C4-2B (cell line): ENCODE measurements at regions not wholly inside any gene's neighbourhood (a gene's known extent, or its start where the extent isn't known, plus 50 kb on each side); places are given as distances from the start of the nearest gene placed in this dataset.

Experiments
- H3K27ac ChIP-seq: fragments of 450-650 bp; 2 replicates; pipeline ENCODE4 v1.5.1; 2017
- ZFX ChIP-seq: fragments of 450-650 bp; IDR thresholded peaks from 2 replicates; pipeline ENCODE4 v1.6.1; 2017
- TF ChIP-seq, protein P1 (sequence below): fragments of 450-650 bp; conservative IDR thresholded peaks from 2 replicates; pipeline ENCODE4 v1.5.1; 2017; ENCODE audit warnings: mild to moderate bottlenecking

GRCh38 chr10:8986975-8987374 lies 932.5 kb downstream of the GATA3 start:
- no peak overlapping the region for H3K27ac ChIP-seq
- no peak for TF ChIP-seq ZFX
- TF ChIP-seq, protein P1, sequence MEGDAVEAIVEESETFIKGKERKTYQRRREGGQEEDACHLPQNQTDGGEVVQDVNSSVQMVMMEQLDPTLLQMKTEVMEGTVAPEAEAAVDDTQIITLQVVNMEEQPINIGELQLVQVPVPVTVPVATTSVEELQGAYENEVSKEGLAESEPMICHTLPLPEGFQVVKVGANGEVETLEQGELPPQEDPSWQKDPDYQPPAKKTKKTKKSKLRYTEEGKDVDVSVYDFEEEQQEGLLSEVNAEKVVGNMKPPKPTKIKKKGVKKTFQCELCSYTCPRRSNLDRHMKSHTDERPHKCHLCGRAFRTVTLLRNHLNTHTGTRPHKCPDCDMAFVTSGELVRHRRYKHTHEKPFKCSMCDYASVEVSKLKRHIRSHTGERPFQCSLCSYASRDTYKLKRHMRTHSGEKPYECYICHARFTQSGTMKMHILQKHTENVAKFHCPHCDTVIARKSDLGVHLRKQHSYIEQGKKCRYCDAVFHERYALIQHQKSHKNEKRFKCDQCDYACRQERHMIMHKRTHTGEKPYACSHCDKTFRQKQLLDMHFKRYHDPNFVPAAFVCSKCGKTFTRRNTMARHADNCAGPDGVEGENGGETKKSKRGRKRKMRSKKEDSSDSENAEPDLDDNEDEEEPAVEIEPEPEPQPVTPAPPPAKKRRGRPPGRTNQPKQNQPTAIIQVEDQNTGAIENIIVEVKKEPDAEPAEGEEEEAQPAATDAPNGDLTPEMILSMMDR: no peak

GRCh38 chr10:8987712-8988111 lies 933.2 kb downstream of the GATA3 start:
- TF ChIP-seq, protein P1: no peak
- no peak for TF ChIP-seq ZFX
- H3K27ac ChIP-seq: no peak overlapping the region

- TF ChIP-seq ZFX: no peak
- TF ChIP-seq, protein P1: no peak
- no peak overlapping the region for H3K27ac ChIP-seq
Observed at GRCh38 chr10:8990280-8990987, 935.9 kb downstream of the GATA3 start.

DNA sequence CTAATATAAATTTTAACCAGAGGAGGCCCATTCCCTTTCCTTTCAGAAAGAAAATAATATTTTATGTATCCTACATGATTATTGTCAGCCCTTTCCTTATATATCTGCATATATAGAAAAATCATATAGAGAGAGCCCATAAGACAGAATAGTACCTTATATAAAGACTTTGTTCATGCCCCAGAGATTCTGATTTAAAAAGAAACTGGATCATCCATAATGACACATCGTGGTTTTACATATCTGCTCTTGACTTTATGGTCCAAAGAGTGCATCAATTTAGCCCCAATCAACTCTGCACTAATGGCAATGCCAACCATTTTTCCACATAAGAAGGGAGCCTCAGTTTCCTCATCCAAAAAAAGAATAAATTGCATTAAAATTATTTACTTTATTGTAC lies 937.5 kb downstream of the GATA3 start:
- no peak for TF ChIP-seq ZFX
- TF ChIP-seq, protein P1: no peak
- H3K27ac ChIP-seq: no peak overlapping the region

DNA sequence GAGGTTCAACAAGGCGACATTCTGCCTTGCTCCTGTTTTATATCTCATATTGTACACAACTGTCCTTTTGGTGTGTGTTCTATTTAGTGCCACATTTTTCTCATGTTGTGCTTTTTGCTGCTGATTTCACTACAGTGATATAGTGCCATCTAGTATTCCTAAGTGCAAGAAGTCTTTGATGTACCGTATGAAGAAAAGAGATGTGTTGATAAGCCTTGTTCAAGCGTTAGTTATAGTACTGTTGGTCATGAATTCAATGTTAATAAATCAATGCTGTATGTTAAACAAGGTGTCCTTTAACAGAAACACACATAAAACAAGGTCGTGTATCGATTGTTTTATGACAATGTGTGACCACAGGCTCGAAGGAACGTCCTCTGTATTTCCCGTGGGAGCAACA lies 939.4 kb downstream of the GATA3 start:
- TF ChIP-seq ZFX: no peak
- TF ChIP-seq, protein P1: no peak
- H3K27ac ChIP-seq: no peak overlapping the region

GRCh38 chr10:8998751-8999150 lies 944.3 kb downstream of the GATA3 start:
- no peak overlapping the region for H3K27ac ChIP-seq
- TF ChIP-seq, protein P1: no peak
- TF ChIP-seq ZFX: no peak

DNA sequence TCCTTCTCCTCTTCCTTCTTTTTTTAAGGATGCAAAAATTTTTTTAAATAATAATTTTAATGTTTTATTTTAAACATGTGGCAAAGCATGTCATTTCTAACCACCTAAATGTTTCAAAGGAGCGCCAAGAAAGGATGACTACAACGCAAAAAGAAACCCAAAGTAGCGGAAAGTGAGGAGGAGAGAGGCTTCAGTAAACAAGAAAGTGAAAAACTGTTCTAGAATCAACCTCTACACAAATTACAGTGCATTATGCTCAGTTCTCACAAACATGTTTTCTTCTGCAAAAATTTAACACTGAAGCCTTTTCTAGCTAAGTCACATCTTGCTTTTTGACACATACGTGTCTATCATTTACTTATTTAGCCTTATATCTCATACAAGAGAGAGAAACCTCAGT lies 948.6 kb downstream of the GATA3 start:
- H3K27ac ChIP-seq: no peak overlapping the region
- TF ChIP-seq, protein P1: no peak
- TF ChIP-seq ZFX: no peak
